Liver (tissue), 3 donors: ENCODE measurements at regions not wholly inside any gene's neighbourhood (a gene's known extent, or its start where the extent isn't known, plus 50 kb on each side); places are given as distances from the start of the nearest gene placed in this dataset.

Experiments used
- CTCF ChIP-seq: fragments of 150-350 bp; IDR thresholded peaks from 2 replicates; pipeline ENCODE4 v1.5.1; 2017; ENCODE audit warnings: improper control_type of control experiment, low read depth, low read length; ENCODE audit not compliant: missing input control
- EGR1 ChIP-seq, 2 donors: IDR thresholded peaks; 2 replicates each; pipeline ENCODE4 v1.6.1; 2016 to 2018; ENCODE audit warnings: antibody characterized with exemption in 2 of 2, low read depth in 2 of 2
- GABPA ChIP-seq, 2 donors: IDR thresholded peaks in 1 of 2; conservative IDR thresholded peaks in 1 of 2; 2 replicates each; pipeline ENCODE4 v1.6.1; 2016; ENCODE audit warnings: antibody characterized with exemption in 2 of 2, mild to moderate bottlenecking in 1 of 2, moderate library complexity in 1 of 2
- JUND ChIP-seq, 2 donors: IDR thresholded peaks; 2 replicates each; pipeline ENCODE4 v1.6.1; 2016; ENCODE audit warnings: antibody characterized with exemption in 2 of 2
- MAX ChIP-seq: IDR thresholded peaks from 2 replicates; pipeline ENCODE4 v1.6.1; 2016; ENCODE audit warnings: antibody characterized with exemption
- RAD21 ChIP-seq, 2 donors: IDR thresholded peaks; 2 replicates each; pipeline ENCODE4 v1.6.1; 2016; ENCODE audit warnings: antibody characterized with exemption in 2 of 2, mild to moderate bottlenecking in 2 of 2
- SP1 ChIP-seq: IDR thresholded peaks from 2 replicates; pipeline ENCODE4 v1.6.1; 2018; ENCODE audit warnings: antibody characterized with exemption, mild to moderate bottlenecking
- YY1 ChIP-seq: IDR thresholded peaks from 2 replicates; pipeline ENCODE4 v1.6.1; 2016; ENCODE audit warnings: antibody characterized with exemption, mild to moderate bottlenecking
- TF ChIP-seq, protein P1 (sequence below): IDR thresholded peaks from 2 replicates; pipeline ENCODE4 v1.6.1; 2016; ENCODE audit warnings: antibody characterized with exemption, mild to moderate bottlenecking
- donor health status: healthy.
- donor health status: healthy.

DNA sequence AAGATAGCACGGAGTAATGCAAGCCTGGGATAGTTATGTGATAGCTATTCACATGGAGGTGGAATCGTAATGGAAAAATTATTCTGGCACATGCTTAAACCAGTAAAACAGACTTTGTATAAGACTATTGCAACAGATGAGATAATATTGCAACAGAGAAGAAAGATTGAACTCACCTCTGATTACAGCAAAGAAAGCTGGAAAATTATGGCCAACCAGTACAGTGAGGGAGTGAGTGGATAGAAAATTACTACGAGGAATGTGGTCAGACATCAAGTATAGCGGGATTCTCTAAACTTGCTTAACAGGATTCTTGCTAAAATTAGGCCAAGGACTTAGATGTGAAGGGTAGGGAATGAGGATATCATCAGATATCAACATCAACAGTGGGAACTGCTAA, 397.6 kb upstream of the KLHL1 start:
- TF ChIP-seq CTCF (no peak), YY1 (no peak), MAX (no peak), GABPA (IDR thresholded peaks at IDR 0.05 in 1 of 2, conservative IDR thresholded peaks at IDR 0.05 in 1 of 2) (no peak), SP1 (no peak), RAD21 (IDR thresholded peaks at IDR 0.05) (no peak), EGR1 (IDR thresholded peaks at IDR 0.05; ENCODE audit: low read depth in 2 of 2) (no peak), JUND (IDR thresholded peaks at IDR 0.05) (no peak)
- TF ChIP-seq, protein P1, sequence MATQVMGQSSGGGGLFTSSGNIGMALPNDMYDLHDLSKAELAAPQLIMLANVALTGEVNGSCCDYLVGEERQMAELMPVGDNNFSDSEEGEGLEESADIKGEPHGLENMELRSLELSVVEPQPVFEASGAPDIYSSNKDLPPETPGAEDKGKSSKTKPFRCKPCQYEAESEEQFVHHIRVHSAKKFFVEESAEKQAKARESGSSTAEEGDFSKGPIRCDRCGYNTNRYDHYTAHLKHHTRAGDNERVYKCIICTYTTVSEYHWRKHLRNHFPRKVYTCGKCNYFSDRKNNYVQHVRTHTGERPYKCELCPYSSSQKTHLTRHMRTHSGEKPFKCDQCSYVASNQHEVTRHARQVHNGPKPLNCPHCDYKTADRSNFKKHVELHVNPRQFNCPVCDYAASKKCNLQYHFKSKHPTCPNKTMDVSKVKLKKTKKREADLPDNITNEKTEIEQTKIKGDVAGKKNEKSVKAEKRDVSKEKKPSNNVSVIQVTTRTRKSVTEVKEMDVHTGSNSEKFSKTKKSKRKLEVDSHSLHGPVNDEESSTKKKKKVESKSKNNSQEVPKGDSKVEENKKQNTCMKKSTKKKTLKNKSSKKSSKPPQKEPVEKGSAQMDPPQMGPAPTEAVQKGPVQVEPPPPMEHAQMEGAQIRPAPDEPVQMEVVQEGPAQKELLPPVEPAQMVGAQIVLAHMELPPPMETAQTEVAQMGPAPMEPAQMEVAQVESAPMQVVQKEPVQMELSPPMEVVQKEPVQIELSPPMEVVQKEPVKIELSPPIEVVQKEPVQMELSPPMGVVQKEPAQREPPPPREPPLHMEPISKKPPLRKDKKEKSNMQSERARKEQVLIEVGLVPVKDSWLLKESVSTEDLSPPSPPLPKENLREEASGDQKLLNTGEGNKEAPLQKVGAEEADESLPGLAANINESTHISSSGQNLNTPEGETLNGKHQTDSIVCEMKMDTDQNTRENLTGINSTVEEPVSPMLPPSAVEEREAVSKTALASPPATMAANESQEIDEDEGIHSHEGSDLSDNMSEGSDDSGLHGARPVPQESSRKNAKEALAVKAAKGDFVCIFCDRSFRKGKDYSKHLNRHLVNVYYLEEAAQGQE: no peak
